Skeletal muscle tissue (tissue), 3 donors: ENCODE measurements at regions not wholly inside any gene's neighbourhood (a gene's known extent, or its start where the extent isn't known, plus 50 kb on each side); places are given as distances from the start of the nearest gene placed in this dataset.
A peak's percentile ranks its signal among the peaks of the same experiment; 100 is the strongest.
"Not testable (repeated sequence)": the region's sequence is repeated elsewhere in the genome, so short reads cannot be mapped to it uniquely, and the experiment has no call there.

Experiments
- H3K27ac ChIP-seq: one replicate; pipeline ENCODE4 v1.7.0; 2013; ENCODE audit warnings: mild to moderate bottlenecking, low read depth, low read length, inconsistent platforms
- H3K27me3 ChIP-seq, 3 donors: one replicate each; pipeline ENCODE4 v1.7.0; 2013; ENCODE audit warnings: low read length in 3 of 3; ENCODE audit not compliant: control insufficient read depth in 3 of 3, insufficient read depth in 3 of 3
- H3K36me3 ChIP-seq, 3 donors: one replicate each; pipeline ENCODE4 v1.7.0; 2013; ENCODE audit warnings: low read length in 3 of 3; ENCODE audit not compliant: control insufficient read depth in 3 of 3, insufficient read depth in 3 of 3
- H3K4me1 ChIP-seq, 3 donors: one replicate each; pipeline ENCODE4 v1.7.0; 2013; ENCODE audit warnings: low read length in 3 of 3, mild to moderate bottlenecking in 3 of 3; ENCODE audit not compliant: control insufficient read depth in 3 of 3, insufficient read depth in 3 of 3
- H3K4me3 ChIP-seq, 3 donors: one replicate each; pipeline ENCODE4 v1.7.0; 2013; ENCODE audit warnings: low read length in 3 of 3
- H3K9ac ChIP-seq, 3 donors: one replicate each; pipeline ENCODE4 v1.7.0; 2013; ENCODE audit warnings: low read length in 3 of 3, mild to moderate bottlenecking in 3 of 3, moderate library complexity in 2 of 3, low read depth in 1 of 3
- H3K9me3 ChIP-seq, 3 donors: one replicate each; pipeline ENCODE4 v1.7.0; 2013; ENCODE audit warnings: low read length in 3 of 3; ENCODE audit not compliant: control insufficient read depth in 3 of 3
- donor health status: Osteomylitis.

DNA sequence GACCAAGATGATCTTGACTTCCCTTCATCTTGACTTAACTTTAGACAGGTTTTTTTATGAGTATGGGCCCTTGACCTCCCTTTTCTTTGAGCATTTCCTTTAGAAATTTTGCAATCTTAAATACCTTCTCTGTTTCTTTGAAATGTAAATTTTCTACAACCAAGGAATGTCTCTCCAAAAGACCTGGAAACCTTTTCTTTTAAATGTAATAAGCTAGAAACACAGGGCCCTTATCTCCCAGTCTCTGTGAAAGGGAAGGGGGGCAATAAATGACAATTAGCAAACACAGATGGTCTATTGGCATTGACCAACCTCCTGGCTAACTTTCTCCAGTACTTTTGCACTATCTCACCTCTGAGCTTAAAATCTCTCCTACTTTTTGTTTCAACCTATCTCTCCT, 144.3 kb upstream of the GK2 start:
- H3K27me3 ChIP-seq: no peaks in the 10 kb centered on the region
- H3K9me3 ChIP-seq: no peaks in the 10 kb centered on the region

DNA sequence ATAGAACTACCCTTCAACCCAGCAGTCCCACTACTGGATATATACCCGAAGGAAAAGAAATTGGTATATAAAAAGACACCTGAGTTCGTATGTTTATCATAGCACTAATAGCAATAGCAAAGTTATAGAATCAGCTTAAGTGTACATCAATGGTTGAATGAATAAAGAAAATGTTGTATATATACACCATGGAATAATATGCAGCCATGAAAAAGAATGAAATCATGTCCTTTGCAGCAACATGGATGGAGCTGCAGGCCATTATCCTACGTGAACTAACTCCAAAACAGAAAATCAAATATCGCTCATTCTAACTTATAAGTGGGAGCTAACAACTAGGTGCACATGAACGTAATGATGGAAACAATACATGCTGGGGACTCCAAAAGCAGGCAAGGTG, 143.5 kb upstream of the GK2 start:
- no peak overlapping the region for H3K27ac ChIP-seq
- no peaks in the 10 kb centered on the region for H3K9me3 ChIP-seq
- H3K4me1 ChIP-seq: no peaks in the 10 kb centered on the region
- H3K4me3 ChIP-seq: no peak overlapping the region
- no peak overlapping the region for H3K9ac ChIP-seq
- no peaks in the 10 kb centered on the region for H3K36me3 ChIP-seq
- no peaks in the 10 kb centered on the region for H3K27me3 ChIP-seq

More for the DNA sequence above, 144.3 kb upstream of the GK2 start:
- Histone ChIP-seq H3K9ac (no peak overlapping the region), H3K4me1 (no peaks in the 10 kb centered on the region), H3K27ac (no peak overlapping the region), H3K36me3 (no peaks in the 10 kb centered on the region), H3K4me3 (no peak overlapping the region)

DNA sequence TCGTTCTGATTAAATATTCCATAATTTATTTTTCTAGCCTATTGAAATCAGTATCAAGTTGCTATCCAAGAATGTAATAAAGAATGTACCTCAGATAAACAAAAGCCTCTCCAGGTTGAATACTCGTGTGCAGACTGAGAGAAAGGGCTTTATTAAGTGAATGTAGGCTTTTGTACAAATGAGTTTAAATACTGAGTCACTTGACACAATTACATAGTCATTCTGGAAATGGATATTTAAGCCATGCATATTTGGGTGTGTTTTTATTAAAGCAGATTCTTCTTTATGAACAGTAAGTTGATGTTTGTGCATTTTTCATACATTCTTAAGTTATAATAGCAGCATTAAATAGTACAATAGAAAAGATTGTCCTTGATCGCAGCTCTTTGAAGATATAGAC, 139.8 kb upstream of the GK2 start:
- no peak overlapping the region for H3K27ac ChIP-seq
- H3K4me1 ChIP-seq: no peaks in the 10 kb centered on the region
- H3K4me3 ChIP-seq: no peak overlapping the region
- H3K9ac ChIP-seq: no peak overlapping the region
- H3K9me3 ChIP-seq: no peaks in the 10 kb centered on the region
- H3K36me3 ChIP-seq: no peaks in the 10 kb centered on the region
- H3K27me3 ChIP-seq: no peaks in the 10 kb centered on the region

- H3K4me1 ChIP-seq, H3K36me3 ChIP-seq, H3K27me3 ChIP-seq, H3K9me3 ChIP-seq, H3K4me3 ChIP-seq, H3K9ac ChIP-seq, H3K27ac ChIP-seq: not testable (repeated sequence)
Observed at GRCh38 chr4:79545292-79545691, 137.3 kb upstream of the GK2 start.

DNA sequence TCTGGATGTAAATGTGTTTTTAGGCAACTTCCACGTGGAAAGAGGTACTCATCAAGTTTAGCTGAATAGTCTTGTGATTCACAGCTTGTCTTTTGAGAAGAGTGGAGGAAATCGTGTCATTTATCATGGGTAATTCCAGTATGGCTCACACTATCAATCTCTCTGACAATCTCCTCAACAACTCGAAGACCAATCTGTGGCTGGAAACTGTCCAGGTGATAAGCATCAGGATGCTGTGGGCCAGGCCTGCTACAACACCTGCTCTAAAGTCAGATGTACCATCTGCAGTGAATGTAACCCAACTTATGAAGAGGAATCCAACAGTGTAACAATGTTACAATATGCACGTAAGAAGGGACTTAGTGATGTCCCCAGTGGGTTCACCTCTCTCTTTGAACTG, 132.1 kb upstream of the GK2 start:
- no peaks in the 10 kb centered on the region for H3K36me3 ChIP-seq
- H3K4me3 ChIP-seq: no peak overlapping the region
- H3K9ac ChIP-seq: no peak overlapping the region
- no peaks in the 10 kb centered on the region for H3K9me3 ChIP-seq
- H3K4me1 ChIP-seq: no peaks in the 10 kb centered on the region
- no peak overlapping the region for H3K27ac ChIP-seq
- H3K27me3 ChIP-seq: no peaks in the 10 kb centered on the region

DNA sequence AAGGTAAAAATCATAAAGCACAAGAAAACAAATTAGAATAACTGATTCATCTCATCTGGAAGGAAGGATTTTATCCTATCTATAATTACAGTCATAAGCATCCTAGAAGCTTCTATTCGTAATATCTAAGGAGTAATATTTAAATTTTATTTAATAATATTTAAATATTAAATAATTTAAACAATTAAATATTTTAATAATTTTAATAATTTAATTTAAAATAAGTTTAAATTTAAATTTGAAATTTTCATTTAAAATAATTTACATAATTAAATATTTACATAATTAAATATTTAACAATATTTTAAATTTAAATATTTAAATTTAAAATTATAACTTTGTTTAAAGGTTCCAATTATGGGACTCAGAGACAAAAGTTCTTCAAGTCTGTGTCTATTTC, 127.5 kb upstream of the GK2 start:
- no peaks in the 10 kb centered on the region for H3K9me3 ChIP-seq
- H3K4me3 ChIP-seq: no peak overlapping the region
- no peaks in the 10 kb centered on the region for H3K4me1 ChIP-seq
- H3K27ac ChIP-seq: no peak overlapping the region
- no peaks in the 10 kb centered on the region for H3K27me3 ChIP-seq
- H3K9ac ChIP-seq: no peak overlapping the region
- H3K36me3 ChIP-seq: no peaks in the 10 kb centered on the region

GRCh38 chr4:79528241-79528706, 120.2 kb upstream of the GK2 start:
- no peak overlapping the region for H3K9ac ChIP-seq
- H3K4me3 ChIP-seq: no peak overlapping the region
- no peaks in the 10 kb centered on the region for H3K4me1 ChIP-seq
- no peaks in the 10 kb centered on the region for H3K9me3 ChIP-seq
- no peaks in the 10 kb centered on the region for H3K27me3 ChIP-seq
- no peaks in the 10 kb centered on the region for H3K36me3 ChIP-seq
- H3K27ac ChIP-seq: no peak overlapping the region

- no peak overlapping the region for H3K27ac ChIP-seq
- H3K36me3 ChIP-seq: no peaks in the 10 kb centered on the region
- H3K4me3 ChIP-seq: no peak overlapping the region
- H3K4me1 ChIP-seq: no peaks in the 10 kb centered on the region
- H3K9ac ChIP-seq: no peak overlapping the region
- H3K9me3 ChIP-seq: no peaks in the 10 kb centered on the region
- H3K27me3 ChIP-seq: no peaks in the 10 kb centered on the region
Observed at GRCh38 chr4:79526641-79527565, 118.9 kb upstream of the GK2 start.

DNA sequence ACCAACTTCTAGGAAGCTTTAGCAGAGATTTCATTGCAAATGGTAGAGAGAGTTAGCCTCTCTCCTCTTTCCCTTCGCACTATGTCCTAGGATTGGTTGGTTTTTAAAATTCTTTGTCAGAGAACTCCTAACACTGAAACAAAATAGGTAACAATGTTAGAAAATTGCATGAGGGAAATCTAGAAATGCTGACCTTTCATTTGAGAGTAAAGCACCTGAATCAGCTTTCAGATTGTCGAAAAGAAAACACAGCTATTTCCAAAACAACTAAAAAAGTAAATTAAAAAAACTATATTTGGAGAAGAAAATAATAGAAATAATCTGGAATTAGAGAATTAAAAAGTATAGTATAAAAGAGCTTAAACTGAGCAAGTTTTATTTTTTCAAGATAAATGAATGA, 108.1 kb upstream of the GK2 start:
- no peak overlapping the region for H3K9ac ChIP-seq
- H3K4me1 ChIP-seq: peaks cover 0 to 7% (median 5%) of the 10 kb centered on the region in 3 donors
- H3K27ac ChIP-seq: no peak overlapping the region
- no peaks in the 10 kb centered on the region for H3K9me3 ChIP-seq
- no peaks in the 10 kb centered on the region for H3K36me3 ChIP-seq
- H3K27me3 ChIP-seq: no peaks in the 10 kb centered on the region
- H3K4me3 ChIP-seq: no peak overlapping the region

GRCh38 chr4:79514621-79515329, 106.7 kb upstream of the GK2 start:
- no peaks in the 10 kb centered on the region for H3K27me3 ChIP-seq
- H3K4me3 ChIP-seq: no peak overlapping the region
- H3K9ac ChIP-seq: no peak overlapping the region
- H3K4me1 ChIP-seq: peaks cover 0 to 7% (median 5%) of the 10 kb centered on the region in 3 donors
- no peaks in the 10 kb centered on the region for H3K36me3 ChIP-seq
- no peaks in the 10 kb centered on the region for H3K9me3 ChIP-seq
- peak overlapping the region; percentile 29 for H3K27ac ChIP-seq
